CD4-positive, alpha-beta memory T cell (primary cell): ENCODE measurements at regions not wholly inside any gene's neighbourhood (a gene's known extent, or its start where the extent isn't known, plus 50 kb on each side); places are given as distances from the start of the nearest gene placed in this dataset.
"Not testable (repeated sequence)": the region's sequence is repeated elsewhere in the genome, so short reads cannot be mapped to it uniquely, and the experiment has no call there.

Source experiments
- CTCF ChIA-PET: fragments of 350-600 bp; sonication (Branson Sonifier 250); formaldehyde crosslinking; loops from one replicate; lab custom pipeline; 2021; ENCODE audit warnings: inconsistent platforms; ENCODE audit not compliant: partially characterized antibody; lab: Charles Lee
- POLR2A ChIA-PET: fragments of 350-600 bp; sonication (Branson Sonifier 250); formaldehyde crosslinking; loops from one replicate; lab custom pipeline; 2021; ENCODE audit not compliant: partially characterized antibody; lab: Charles Lee
- DNase-seq, 5 donors: peaks; one replicate each; pipeline versions ENCODE4 v3.0.0 to v3.0.0-alpha.2; 2020 to 2022; ENCODE audit warnings: mixed read lengths in 1 of 5
- H3K27ac ChIP-seq: one replicate; pipeline ENCODE4 v1.7.0; 2013; ENCODE audit warnings: low read depth, low read length
- H3K27me3 ChIP-seq: 2 replicates; pipeline ENCODE4 v1.7.0; 2013; ENCODE audit warnings: mild to moderate bottlenecking, low read length, moderate library complexity; ENCODE audit not compliant: insufficient read depth
- H3K36me3 ChIP-seq: 2 replicates; pipeline ENCODE4 v1.7.0; 2013; ENCODE audit warnings: mild to moderate bottlenecking, low read length, moderate library complexity; ENCODE audit not compliant: insufficient read depth
- H3K4me1 ChIP-seq: 2 replicates; pipeline ENCODE4 v1.7.0; 2013; ENCODE audit warnings: mild to moderate bottlenecking, low read length, moderate library complexity; ENCODE audit not compliant: insufficient read depth
- H3K4me3 ChIP-seq, 2 donors: one replicate each; pipeline ENCODE4 v1.7.0; 2013; ENCODE audit warnings: low read length in 2 of 2, mild to moderate bottlenecking in 1 of 2
- H3K9me3 ChIP-seq, 2 donors: one replicate each; pipeline ENCODE4 v1.7.0; 2013; ENCODE audit warnings: low read length in 2 of 2, control low read depth in 1 of 2; ENCODE audit not compliant: control insufficient read depth in 1 of 2
- H3K27ac Mint-ChIP-seq, 7 donors: one replicate each; pipeline ENCODE4 v1.8.0; 2020 to 2021; ENCODE audit warnings: mixed read lengths in 7 of 7, mild to moderate bottlenecking in 6 of 7, inconsistent platforms in 3 of 7, moderate library complexity in 3 of 7
- H3K27me3 Mint-ChIP-seq, 2 donors: one replicate each; pipeline ENCODE4 v1.8.0; 2020 to 2021; ENCODE audit warnings: mixed read lengths in 2 of 2
- H3K36me3 Mint-ChIP-seq, 2 donors: one replicate each; pipeline ENCODE4 v1.8.0; 2020 to 2021; ENCODE audit warnings: mixed read lengths in 2 of 2, inconsistent platforms in 1 of 2, mild to moderate bottlenecking in 1 of 2
- H3K4me1 Mint-ChIP-seq, 4 donors: one replicate each; pipeline ENCODE4 v1.8.0; 2020 to 2021; ENCODE audit warnings: mixed read lengths in 4 of 4, mild to moderate bottlenecking in 1 of 4
- H3K4me3 Mint-ChIP-seq, 8 donors: one replicate each; pipeline ENCODE4 v1.8.0; 2020 to 2021; ENCODE audit warnings: mixed read lengths in 8 of 8, mild to moderate bottlenecking in 7 of 8, moderate library complexity in 6 of 8, inconsistent platforms in 3 of 8
- H3K9me3 Mint-ChIP-seq, 8 donors: one replicate each; pipeline ENCODE4 v1.8.0; 2020 to 2021; ENCODE audit warnings: mixed read lengths in 8 of 8, mild to moderate bottlenecking in 5 of 8, inconsistent platforms in 3 of 8, moderate library complexity in 1 of 8
- intact Hi-C: fragments of 100-400 bp; cut with micrococcal nuclease; formaldehyde crosslinking; loops from one replicate; pipeline ENCODE4 v1.15.1; 2023

DNA sequence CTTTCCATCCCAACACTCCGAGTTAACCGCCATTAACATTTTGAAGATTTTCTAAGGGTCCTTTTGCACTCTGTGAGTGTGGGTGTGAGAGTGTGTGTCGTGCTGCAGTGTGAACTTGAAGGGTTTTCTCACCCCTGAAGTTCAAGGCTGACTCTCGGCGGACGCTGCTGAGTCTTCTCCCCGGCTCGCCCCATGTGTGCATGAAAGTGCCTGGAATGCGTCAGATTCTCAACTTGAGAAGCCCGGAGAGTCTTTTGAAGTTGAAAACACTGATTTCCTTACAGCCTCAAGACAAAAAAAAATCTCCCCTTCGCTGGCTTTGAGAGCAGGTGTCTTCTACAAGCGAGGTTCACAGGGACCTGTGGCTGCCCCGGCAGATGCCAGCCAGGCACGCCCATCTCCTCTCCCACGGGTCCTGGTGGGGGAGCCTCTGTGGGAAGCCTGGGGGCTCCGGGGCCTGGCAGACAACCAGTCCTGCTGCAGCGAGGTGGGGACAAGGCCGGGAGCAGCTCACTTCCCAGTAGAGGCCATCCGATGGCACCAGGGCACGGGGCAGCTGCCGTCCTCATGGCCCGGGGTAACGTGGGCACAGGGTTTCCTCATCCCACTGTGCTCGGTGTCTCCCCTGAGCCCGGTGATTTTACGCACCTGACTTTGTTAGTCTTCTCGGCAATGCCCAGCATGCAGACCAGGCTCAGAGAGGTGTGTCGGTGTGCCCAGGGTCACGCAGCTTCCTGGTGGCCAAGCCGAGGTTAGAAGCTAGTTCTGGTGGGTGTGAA, 128.4 kb downstream of the IGLL1 start:
- H3K4me1 Mint-ChIP-seq: not testable (repeated sequence)
- H3K27me3 Mint-ChIP-seq: peaks cover 14 to 19% of the 10 kb centered on the region in 2 donors

GRCh38 chr22:23450821-23451220, 129.3 kb downstream of the IGLL1 start:
- H3K27me3 ChIP-seq, H3K36me3 ChIP-seq, H3K9me3 ChIP-seq, H3K27ac Mint-ChIP-seq, POLR2A ChIA-PET, H3K4me3 ChIP-seq, intact Hi-C loops, H3K4me1 ChIP-seq, DNase-seq, H3K27ac ChIP-seq, CTCF ChIA-PET, H3K36me3 Mint-ChIP-seq, H3K4me1 Mint-ChIP-seq, H3K4me3 Mint-ChIP-seq: not testable (repeated sequence)
- Mint-ChIP-seq H3K9me3 (peaks cover 0 to 12% (median 8%) of the 10 kb centered on the region in 8 donors), H3K27me3 (peaks cover 7 to 14% of the 10 kb centered on the region in 2 donors)

More for the DNA sequence above, 128.4 kb downstream of the IGLL1 start:
- DNase-seq: peak in 1 of 5 donors; percentile 1
- intact Hi-C loops, H3K4me3 Mint-ChIP-seq, H3K36me3 ChIP-seq, H3K9me3 Mint-ChIP-seq, H3K36me3 Mint-ChIP-seq, H3K4me3 ChIP-seq, CTCF ChIA-PET, H3K27me3 ChIP-seq, H3K27ac ChIP-seq, H3K4me1 ChIP-seq, POLR2A ChIA-PET, H3K9me3 ChIP-seq: not testable (repeated sequence)
- peak overlapping the region in 1 of 7 donors; percentile 60 for H3K27ac Mint-ChIP-seq

GRCh38 chr22:23450434-23450795, 129.7 kb downstream of the IGLL1 start:
- H3K4me3 Mint-ChIP-seq: no peak overlapping the region
- Histone ChIP-seq H3K4me3 (no peak overlapping the region), H3K27me3 (no peaks in the 10 kb centered on the region), H3K36me3 (no peaks in the 10 kb centered on the region), H3K9me3 (no peaks in the 10 kb centered on the region), H3K4me1 (no peaks in the 10 kb centered on the region), H3K27ac (no peak overlapping the region)
- peaks cover 7 to 14% of the 10 kb centered on the region in 2 donors for H3K27me3 Mint-ChIP-seq
- peaks cover 0 to 12% (median 8%) of the 10 kb centered on the region in 8 donors for H3K9me3 Mint-ChIP-seq
- no peaks in the 10 kb centered on the region for H3K36me3 Mint-ChIP-seq
- no peaks in the 10 kb centered on the region for H3K4me1 Mint-ChIP-seq
- intact Hi-C loops: no loop called here
- DNase-seq: no peak
- ChIA-PET CTCF (no interaction called here), POLR2A (no interaction called here)
- H3K27ac Mint-ChIP-seq: no peak overlapping the region

DNA sequence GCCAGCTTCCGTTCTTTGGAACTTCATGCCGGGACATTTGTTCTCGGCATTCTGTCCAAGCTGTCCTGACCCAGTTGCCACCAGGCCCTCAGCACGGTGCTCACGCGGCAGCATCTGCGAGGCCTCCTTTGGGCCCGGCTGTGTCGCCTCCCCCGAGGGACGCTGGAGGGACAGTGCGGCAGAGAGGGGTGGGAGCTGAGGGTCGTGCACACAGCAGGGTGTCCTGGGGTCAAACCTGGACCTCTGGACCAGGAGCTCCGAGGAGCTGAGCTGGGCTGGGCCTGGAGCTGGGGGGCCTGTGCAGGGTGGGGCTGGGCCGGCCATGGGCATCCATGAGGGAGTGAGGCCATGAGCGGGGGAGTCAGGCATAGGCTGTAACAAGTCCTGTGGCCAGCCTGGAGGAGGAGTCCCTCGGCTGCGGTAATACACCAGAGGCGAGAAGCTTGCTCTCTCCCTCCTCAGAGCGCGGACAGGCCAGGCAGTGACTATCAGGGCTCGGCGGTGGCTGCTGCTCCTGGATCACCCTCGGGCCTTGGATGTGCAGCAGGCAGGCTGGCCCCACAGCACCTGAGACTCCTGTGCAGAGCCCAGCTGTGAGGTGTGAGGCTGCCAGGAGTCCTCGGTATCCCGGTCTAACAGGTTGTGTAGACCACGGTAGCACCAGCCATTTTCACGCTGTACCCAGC, 130.2 kb downstream of the IGLL1 start:
- H3K9me3 ChIP-seq, H3K4me3 Mint-ChIP-seq, CTCF ChIA-PET, H3K4me1 ChIP-seq, H3K27ac ChIP-seq, H3K36me3 ChIP-seq, H3K4me1 Mint-ChIP-seq, H3K36me3 Mint-ChIP-seq, intact Hi-C loops, H3K27me3 ChIP-seq, H3K4me3 ChIP-seq, H3K27ac Mint-ChIP-seq, POLR2A ChIA-PET, DNase-seq: not testable (repeated sequence)
- Mint-ChIP-seq H3K27me3 (peaks cover 6 to 12% of the 10 kb centered on the region in 2 donors), H3K9me3 (peaks cover 0 to 13% (median 8%) of the 10 kb centered on the region in 8 donors)

- POLR2A ChIA-PET, H3K36me3 Mint-ChIP-seq, intact Hi-C loops: not testable (repeated sequence)
These were observed 131.4 kb downstream of the IGLL1 start for GRCh38 chr22:23448499-23449288.

GRCh38 chr22:23446796-23447350, 133.2 kb downstream of the IGLL1 start:
- H3K9me3 ChIP-seq: no peaks in the 10 kb centered on the region
- DNase-seq: no peak
- H3K4me3 Mint-ChIP-seq: no peak overlapping the region
- peak overlapping the region in 1 of 7 donors; percentile 46 for H3K27ac Mint-ChIP-seq
- no peak overlapping the region for H3K4me3 ChIP-seq
- no peaks in the 10 kb centered on the region for H3K4me1 ChIP-seq
- H3K4me1 Mint-ChIP-seq: no peaks in the 10 kb centered on the region
- no peaks in the 10 kb centered on the region for H3K36me3 ChIP-seq
- H3K36me3 Mint-ChIP-seq: no peaks in the 10 kb centered on the region
- H3K27ac ChIP-seq: no peak overlapping the region
- intact Hi-C loops: no loop called here
- CTCF ChIA-PET: no interaction called here
- H3K9me3 Mint-ChIP-seq: peaks cover 0 to 17% (median 10%) of the 10 kb centered on the region in 8 donors
- peaks cover 5 to 8% of the 10 kb centered on the region in 2 donors for H3K27me3 Mint-ChIP-seq
- no peaks in the 10 kb centered on the region for H3K27me3 ChIP-seq
- POLR2A ChIA-PET: no interaction called here

More at GRCh38 chr22:23448499-23449288, 131.4 kb downstream of the IGLL1 start:
- CTCF ChIA-PET, H3K4me3 ChIP-seq, H3K27me3 ChIP-seq, H3K4me1 Mint-ChIP-seq, H3K9me3 ChIP-seq, H3K27ac Mint-ChIP-seq, H3K27me3 Mint-ChIP-seq, H3K4me3 Mint-ChIP-seq, H3K36me3 ChIP-seq, H3K27ac ChIP-seq, H3K4me1 ChIP-seq, DNase-seq: not testable (repeated sequence)
- H3K9me3 Mint-ChIP-seq: peaks cover 0 to 13% (median 8%) of the 10 kb centered on the region in 8 donors

DNA sequence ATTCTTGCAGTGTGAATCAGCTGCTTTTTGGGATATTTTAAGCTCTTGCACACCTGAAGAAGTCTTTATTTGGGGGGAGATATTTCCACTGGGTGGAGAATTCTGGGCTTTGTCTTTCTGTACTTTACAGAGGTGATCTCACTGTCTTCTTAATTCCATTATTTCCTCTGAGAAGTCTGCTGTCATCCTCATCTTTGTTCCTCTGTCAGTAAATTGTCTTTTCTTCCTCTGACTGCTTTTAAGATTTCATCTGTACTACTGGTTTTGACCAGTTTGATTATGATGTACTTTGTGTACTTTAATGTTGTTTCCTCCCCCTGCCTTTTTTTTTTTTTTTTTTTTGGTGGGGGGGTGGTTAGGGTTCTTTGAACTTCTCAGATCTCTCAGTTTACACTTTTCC, 133.9 kb downstream of the IGLL1 start:
- H3K9me3 ChIP-seq, H3K4me3 Mint-ChIP-seq, DNase-seq, H3K4me1 ChIP-seq, H3K27me3 ChIP-seq, H3K4me1 Mint-ChIP-seq, H3K27ac ChIP-seq, H3K36me3 Mint-ChIP-seq, H3K36me3 ChIP-seq, POLR2A ChIA-PET, CTCF ChIA-PET, H3K4me3 ChIP-seq, H3K27ac Mint-ChIP-seq, intact Hi-C loops: not testable (repeated sequence)
- peaks cover 5 to 11% of the 10 kb centered on the region in 2 donors for H3K27me3 Mint-ChIP-seq
- H3K9me3 Mint-ChIP-seq: peaks cover 0 to 17% (median 11%) of the 10 kb centered on the region in 8 donors
